HCT116 (cell line): ENCODE measurements at regions not wholly inside any gene's neighbourhood (a gene's known extent, or its start where the extent isn't known, plus 50 kb on each side); places are given as distances from the start of the nearest gene placed in this dataset.

Source experiments
- ATAC-seq: fragments of 200-7000 bp; cut with Tn5 transposase; 2 replicates; pipeline ENCODE4 v1.9.1; 2020; ENCODE audit warnings: mild to moderate bottlenecking, moderate library complexity
- BruUV-seq: library from RNA; stranded (reverse); fragments of 400-500 nt; replicated peaks from 2 replicates; lab custom pipeline; 2021; lab: Mats Ljungman, UMichigan
- CTCF ChIA-PET: fragments of 300-600 bp; sonication (Branson Sonifier 250); formaldehyde crosslinking; loops from one replicate; lab custom pipeline; 2021; ENCODE audit warnings: antibody characterized with exemption; lab: Charles Lee
- POLR2A ChIA-PET: fragments of 300-600, 350-600 bp; sonication (Branson Sonifier 250); formaldehyde crosslinking; loops from one replicate; lab custom pipeline; 2021; ENCODE audit warnings: antibody characterized with exemption; lab: Charles Lee
- RAD21 ChIA-PET, 2 experiments: fragments of 300-600 bp; sonication (Branson Sonifier 250); formaldehyde crosslinking; loops; one replicate each; lab custom pipeline; 2023; ENCODE audit warnings: low total read pairs in 2 of 2; ENCODE audit not compliant: uncharacterized antibody in 2 of 2, unreplicated experiment in 2 of 2, low non-redundant PET in 1 of 2; lab: Charles Lee
- DNase-seq: peaks from one replicate; pipeline ENCODE4 v3.0.0-alpha.2; 2010; ENCODE audit warnings: low read depth, low spot score
- H2AFZ ChIP-seq: fragments of 200-600 bp; shearing (Covaris generic), sonication (generic); 2 replicates; pipeline ENCODE4 v1.6.1; 2017; ENCODE audit warnings: low read depth, mixed run types, mixed read lengths, antibody characterized with exemption, low read length; ENCODE audit not compliant: poor library complexity, severe bottlenecking
- H3K27ac ChIP-seq: 2 replicates; pipeline ENCODE4 v1.5.1; 2012; ENCODE audit warnings: low read depth, low read length
- H3K27me3 ChIP-seq: fragments of 200-600 bp; sonication (generic); 2 replicates; pipeline ENCODE4 v1.6.1; 2016; ENCODE audit warnings: mixed run types, low read length, mixed read lengths; ENCODE audit not compliant: insufficient read depth
- H3K36me3 ChIP-seq, 2 experiments: fragments of 200-500 bp in 1 of 2; fragments of 200-600 bp in 1 of 2; sonication (Bioruptor generic) in 1 of 2; sonication (generic) in 1 of 2; 2 replicates each; pipeline versions ENCODE4 v1.5.1 to v1.6.1; 2014 to 2016; ENCODE audit warnings: low read length in 2 of 2, inconsistent platforms in 1 of 2, mixed read lengths in 1 of 2, mixed run types in 1 of 2; ENCODE audit not compliant: insufficient read depth in 2 of 2, control insufficient read depth in 1 of 2
- H3K4me1 ChIP-seq, 2 experiments: fragments of 200-600 bp in 1 of 2; sonication (generic) in 1 of 2; 2 replicates each; pipeline versions ENCODE4 v1.5.1 to v1.6.1; 2012 to 2017; ENCODE audit warnings: low read length in 2 of 2, inconsistent platforms in 1 of 2, mild to moderate bottlenecking in 1 of 2, mixed read lengths in 1 of 2, mixed run types in 1 of 2, moderate library complexity in 1 of 2; ENCODE audit not compliant: insufficient read depth in 2 of 2, control insufficient read depth in 1 of 2
- H3K4me2 ChIP-seq: fragments of 200-600 bp; sonication (generic); 2 replicates; pipeline ENCODE4 v1.6.1; 2017; ENCODE audit warnings: mixed run types, low read length, mixed read lengths
- H3K4me3 ChIP-seq, 2 experiments: fragments of 200-600 bp in 1 of 2; sonication (generic) in 1 of 2; replicated peaks in 1 of 2; 2 replicates each; pipeline ENCODE4 v1.5.1; 2011 to 2016; ENCODE audit warnings: low read length in 2 of 2, control low read depth in 1 of 2, low read depth in 1 of 2, mild to moderate bottlenecking in 1 of 2, mixed read lengths in 1 of 2, mixed run types in 1 of 2
- H3K79me2 ChIP-seq: fragments of 200-600 bp; sonication (generic); 2 replicates; pipeline ENCODE4 v1.6.1; 2017; ENCODE audit warnings: mild to moderate bottlenecking, mixed run types, low read length, moderate library complexity, mixed read lengths; ENCODE audit not compliant: insufficient read depth
- H3K9ac ChIP-seq: fragments of 200-600 bp; sonication (generic); 2 replicates; pipeline ENCODE4 v1.6.1; 2016; ENCODE audit warnings: low read length, mixed read lengths
- H3K9me2 ChIP-seq: fragments of 200-600 bp; sonication (generic), shearing (Covaris generic); 2 replicates; pipeline ENCODE4 v1.6.1; 2017; ENCODE audit warnings: mixed run types, mild to moderate bottlenecking, moderate library complexity; ENCODE audit not compliant: insufficient read depth
- H3K9me3 ChIP-seq, 2 experiments: fragments of 200-500 bp in 1 of 2; fragments of 200-600 bp in 1 of 2; sonication (Bioruptor generic) in 1 of 2; sonication (generic) in 1 of 2; 2 replicates each; pipeline ENCODE4 v1.6.1; 2014 to 2017; ENCODE audit warnings: low read length in 2 of 2, mixed read lengths in 2 of 2, inconsistent platforms in 1 of 2, low read depth in 1 of 2, mild to moderate bottlenecking in 1 of 2, mixed run types in 1 of 2, moderate library complexity in 1 of 2; ENCODE audit not compliant: control insufficient read depth in 1 of 2, insufficient read depth in 1 of 2
- H4K20me1 ChIP-seq: fragments of 200-600 bp; sonication (generic), shearing (Covaris generic); 2 replicates; pipeline ENCODE4 v1.6.1; 2017; ENCODE audit warnings: mixed run types, mild to moderate bottlenecking, moderate library complexity; ENCODE audit not compliant: insufficient read depth
- CEBPB ChIP-seq: IDR thresholded peaks from 2 replicates; pipeline ENCODE4 v1.6.1; 2012; ENCODE audit warnings: low read depth
- EGR1 ChIP-seq: IDR thresholded peaks from 2 replicates; pipeline ENCODE4 v1.6.1; 2012; ENCODE audit warnings: low read depth
- EZH2 ChIP-seq: fragments of 200-600 bp; sonication (generic); IDR thresholded peaks from 2 replicates; pipeline ENCODE4 v1.6.1; 2017; ENCODE audit warnings: antibody characterized with exemption, mixed run types
- FOSL1 ChIP-seq: IDR thresholded peaks from 2 replicates; pipeline ENCODE4 v1.6.1; 2012; ENCODE audit warnings: low read depth
- POLR2A ChIP-seq: IDR thresholded peaks from 2 replicates; pipeline ENCODE4 v1.7.0; 2011; ENCODE audit warnings: borderline replicate concordance; ENCODE audit not compliant: insufficient read depth, insufficient read length; ENCODE audit errors: extremely low read depth
- POLR2AphosphoS5 ChIP-seq: IDR thresholded peaks from 2 replicates; pipeline ENCODE4 v1.6.1; 2011; ENCODE audit warnings: mild to moderate bottlenecking, low read depth, low read length, moderate library complexity
- RAD21 ChIP-seq: IDR thresholded peaks from 2 replicates; pipeline ENCODE4 v1.6.1; 2012; ENCODE audit warnings: low read depth, mild to moderate bottlenecking
- REST ChIP-seq: IDR thresholded peaks from 2 replicates; pipeline ENCODE4 v1.6.1; 2012; ENCODE audit warnings: low read depth
- SIN3A ChIP-seq: IDR thresholded peaks from 2 replicates; pipeline ENCODE4 v1.6.1; 2012; ENCODE audit warnings: low read depth
- SP1 ChIP-seq: IDR thresholded peaks from 2 replicates; pipeline ENCODE4 v1.6.1; 2012; ENCODE audit warnings: low read depth
- SRF ChIP-seq: IDR thresholded peaks from 2 replicates; pipeline ENCODE4 v1.6.1; 2012; ENCODE audit warnings: low read depth
- TCF7L2 ChIP-seq: IDR thresholded peaks from 2 replicates; pipeline ENCODE4 v1.7.0; 2011; ENCODE audit warnings: borderline replicate concordance, inconsistent platforms; ENCODE audit not compliant: insufficient read depth, insufficient read length; ENCODE audit errors: extremely low read depth
- YY1 ChIP-seq: IDR thresholded peaks from 2 replicates; pipeline ENCODE4 v1.6.1; 2011; ENCODE audit warnings: low read length, low read depth, moderate library complexity, mild to moderate bottlenecking; ENCODE audit not compliant: insufficient replicate concordance; ENCODE audit errors: extremely low read depth
- ZNF274 ChIP-seq: fragments of 200-500 bp; sonication (Bioruptor generic); IDR thresholded peaks from 2 replicates; pipeline ENCODE4 v1.6.1; 2014; ENCODE audit warnings: mild to moderate bottlenecking, low read depth, low read length, inconsistent platforms
- intact Hi-C: fragments of 100-400 bp; cut with micrococcal nuclease; formaldehyde crosslinking; loops from 2 replicates; pipeline ENCODE4 v1.10.0; 2022

- Histone ChIP-seq H2AFZ (no peak overlapping the region), H3K4me1 (peaks cover 2 to 5% of the 10 kb centered on the region in 2 experiments; a peak in 1 of 4 replicates), H3K9ac (no peak overlapping the region), H3K9me3 (no peaks in the 10 kb centered on the region), H3K4me3 (no peak overlapping the region)
- ATAC-seq, result 0 out of 2 replicates have a peak, but pooled peaks have one; percentile 38
- intact Hi-C loops, result no loop called here
- POLR2A ChIA-PET, result no interaction called here
- TF ChIP-seq CEBPB, result peak; percentile 78
- TF ChIP-seq ZNF274, result no peak
- TF ChIP-seq SIN3A, result no peak
- TF ChIP-seq, all 23 proteins: peak for 1
- Histone ChIP-seq H3K79me2 (no peaks in the 10 kb centered on the region), H3K4me2 (no peak overlapping the region), H3K36me3 (no peaks in the 10 kb centered on the region), H4K20me1 (no peaks in the 10 kb centered on the region), H3K27me3 (no peaks in the 10 kb centered on the region; the same call in 1 of the 2 replicates), H3K27ac (no peak overlapping the region), H3K9me2 (no peaks in the 10 kb centered on the region)
- no TSS peak for BruUV-seq
- CTCF ChIA-PET, result no interaction called here
- RAD21 ChIA-PET, result no interaction called here
- no peak for DNase-seq
These were observed 85.4 kb upstream of the CPEB4 start for GRCh38 chr5:173802670-173803165.

- TF ChIP-seq ZNF274 (no peak), YY1 (no peak), CEBPB (no peak), POLR2A (no peak), EGR1 (no peak), SIN3A (no peak), SRF (no peak), POLR2AphosphoS5 (no peak), FOSL1 (no peak), REST (no peak), TCF7L2 (no peak), RAD21 (no peak), EZH2 (no peak), SP1 (no peak)
- TF ChIP-seq, all 23 proteins: peak for 0
- Histone ChIP-seq H3K4me1 (peaks cover 2 to 5% of the 10 kb centered on the region in 2 experiments; a peak in 1 of 4 replicates), H3K79me2 (no peaks in the 10 kb centered on the region), H4K20me1 (no peaks in the 10 kb centered on the region), H3K4me3 (no peak overlapping the region), H3K27me3 (no peaks in the 10 kb centered on the region; the same call in 1 of the 2 replicates), H3K36me3 (no peaks in the 10 kb centered on the region), H3K4me2 (no peak overlapping the region), H3K9me2 (no peaks in the 10 kb centered on the region), H3K9me3 (no peaks in the 10 kb centered on the region), H2AFZ (no peak overlapping the region), H3K27ac (no peak overlapping the region), H3K9ac (no peak overlapping the region)
- intact Hi-C loops, result no loop called here
- ChIA-PET RAD21 (no interaction called here), CTCF (no interaction called here), POLR2A (no interaction called here)
- DNase-seq, result no peak
- no TSS peak for BruUV-seq
- ATAC-seq, result no peak
These were observed 83.6 kb upstream of the CPEB4 start for GRCh38 chr5:173804579-173804978.
